22Rv1 (cell line): ENCODE measurements at regions not wholly inside any gene's neighbourhood (a gene's known extent, or its start where the extent isn't known, plus 50 kb on each side); places are given as distances from the start of the nearest gene placed in this dataset.

Experiments
- CTCF ChIP-seq: fragments of 450-650 bp; IDR thresholded peaks from 2 replicates; pipeline ENCODE4 v1.5.1; 2017; ENCODE audit warnings: mild to moderate bottlenecking
- ZFX ChIP-seq: fragments of 450-650 bp; IDR thresholded peaks from 2 replicates; pipeline ENCODE4 v1.6.1; 2017; ENCODE audit warnings: antibody characterized with exemption, borderline replicate concordance

DNA sequence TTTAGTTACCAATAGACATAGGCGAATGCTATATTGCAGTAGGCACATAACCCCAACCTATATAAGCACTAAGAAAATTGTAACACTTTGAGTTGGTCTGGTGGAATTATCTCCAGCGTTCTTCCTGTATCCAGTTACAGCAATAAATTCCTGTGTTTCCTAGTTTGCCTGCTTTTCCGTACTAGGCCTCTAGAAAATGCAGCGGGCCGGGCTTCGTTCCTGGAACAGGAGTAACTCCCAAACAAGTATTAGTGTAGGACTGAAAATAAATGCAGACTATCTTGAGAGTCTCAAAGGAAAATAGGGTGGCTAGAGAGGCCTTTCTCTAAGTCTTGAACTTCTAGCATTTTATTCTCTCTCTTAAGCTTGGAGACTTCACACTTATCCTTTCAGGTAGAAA lies 159.8 kb downstream of the OR13H1 start:
- TF ChIP-seq CTCF (no peak), ZFX (no peak)
